Hematopoietic multipotent progenitor cell (in vitro differentiated cells): ENCODE measurements at regions not wholly inside any gene's neighbourhood (a gene's known extent, or its start where the extent isn't known, plus 50 kb on each side); places are given as distances from the start of the nearest gene placed in this dataset. TPM values are rescaled to one million over a fixed set of nuclear protein-coding genes. Genes with fewer than 3 reads are reported as not detected.
"Not testable (repeated sequence)": the region's sequence is repeated elsewhere in the genome, so short reads cannot be mapped to it uniquely, and the experiment has no call there.

Experiments used
- DNase-seq, 3 donors: peaks; one replicate each; pipeline ENCODE4 v3.0.0-alpha.2; 2011 to 2015; ENCODE audit warnings: low read depth in 2 of 3, low spot score in 2 of 3
- small RNA-seq: library from RNA; depleted of rRNA; stranded (forward); fragments of <200 nt; gene quantifications from one replicate; pipeline ENCODE3, GENCODE V24; 2012

- no peak for DNase-seq
Observed at GRCh38 chr3:78494851-78495250, 1272.9 kb downstream of the ROBO1 start.

GRCh38 chr3:78495301-78495700, 1272.5 kb downstream of the ROBO1 start:
- DNase-seq: no peak

GRCh38 chr3:78496501-78496900, 1271.3 kb downstream of the ROBO1 start:
- DNase-seq: no peak

- no peak for DNase-seq
Observed at GRCh38 chr3:78497021-78497420, 1270.8 kb downstream of the ROBO1 start.

GRCh38 chr3:78497767-78498166, 1270.0 kb downstream of the ROBO1 start:
- DNase-seq: no peak

GRCh38 chr3:78506061-78506460, 1261.7 kb downstream of the ROBO1 start:
- no peak for DNase-seq

GRCh38 chr3:78506581-78507195, 1261.1 kb downstream of the ROBO1 start:
- DNase-seq: no peak

- no peak for DNase-seq
Observed at GRCh38 chr3:78507196-78507984, 1260.4 kb downstream of the ROBO1 start.

GRCh38 chr3:78511840-78512239, 1256.0 kb downstream of the ROBO1 start:
- no peak for DNase-seq

- DNase-seq: not testable (repeated sequence)
Observed at GRCh38 chr3:78512786-78513185, 1255.0 kb downstream of the ROBO1 start.

- DNase-seq: no peak
Observed at GRCh38 chr3:78516437-78516836, 1251.4 kb downstream of the ROBO1 start.

GRCh38 chr3:78516937-78517336, 1250.9 kb downstream of the ROBO1 start:
- no peak for DNase-seq

GRCh38 chr3:78517965-78518364, 1249.8 kb downstream of the ROBO1 start:
- DNase-seq: no peak

- no peak for DNase-seq
Observed at GRCh38 chr3:78519281-78519680, 1248.5 kb downstream of the ROBO1 start.

GRCh38 chr3:78529601-78530000, 1238.2 kb downstream of the ROBO1 start:
- DNase-seq: no peak

- no peak for DNase-seq
Observed at GRCh38 chr3:78540485-78540884, 1227.3 kb downstream of the ROBO1 start.

GRCh38 chr3:78545827-78546226, 1222.0 kb downstream of the ROBO1 start:
- DNase-seq: no peak

Small RNA genes lying in the stretch of these regions (small RNA-seq; reads per million reads assigned to genes)
- not detected for gene RN7SKP61
- gene RN7SL647P: not detected
- gene RNU6-217P: not detected
